SK-N-SH (cell line): ENCODE measurements at regions not wholly inside any gene's neighbourhood (a gene's known extent, or its start where the extent isn't known, plus 50 kb on each side); places are given as distances from the start of the nearest gene placed in this dataset.

Experiments used
- CTCF ChIA-PET: fragments of 300-600, 350-600 bp; formaldehyde crosslinking; extraction: SDS; loops from one replicate; lab custom pipeline; 2021; lab: Yijun Ruan, JAX
- POLR2A ChIA-PET: fragments of 350-600 bp; sonication (Branson Sonifier 250); formaldehyde crosslinking; extraction: SDS; loops from one replicate; lab custom pipeline; 2020; ENCODE audit warnings: antibody characterized with exemption, inconsistent platforms; lab: Yijun Ruan, JAX
- DNase-seq: peaks from one replicate; pipeline ENCODE4 v3.0.0; 2012
- H2AFZ ChIP-seq: fragments of 200-600 bp; sonication (generic); 2 replicates; pipeline ENCODE4 v1.8.1; 2016; ENCODE audit warnings: antibody characterized with exemption, mild to moderate bottlenecking, low read depth
- H3F3A ChIP-seq: fragments of 200-600 bp; sonication (generic); replicated peaks from 2 replicates; pipeline ENCODE3; 2016; ENCODE audit warnings: antibody characterized with exemption, mild to moderate bottlenecking; ENCODE audit not compliant: insufficient read depth
- H3K27ac ChIP-seq, 2 experiments: fragments of 200-500 bp in 1 of 2; fragments of 200-600 bp in 1 of 2; sonication (Bioruptor generic) in 1 of 2; sonication (generic), shearing (Covaris generic) in 1 of 2; 2 replicates each; pipeline versions ENCODE4 v1.5.1 to v1.6.1; 2014 to 2016; ENCODE audit warnings: low read depth in 2 of 2, inconsistent platforms in 1 of 2, low read length in 1 of 2, mild to moderate bottlenecking in 1 of 2, mixed read lengths in 1 of 2
- H3K27me3 ChIP-seq: fragments of 200-600 bp; sonication (generic), shearing (Covaris generic); 2 replicates; pipeline ENCODE4 v1.6.1; 2016; ENCODE audit warnings: mixed run types; ENCODE audit not compliant: insufficient read depth
- H3K36me3 ChIP-seq, 2 experiments: fragments of 200-500 bp in 1 of 2; fragments of 200-600 bp in 1 of 2; sonication (Bioruptor generic) in 1 of 2; sonication (generic) in 1 of 2; replicated peaks in 1 of 2; 2 replicates each; pipeline versions ENCODE3 to v1.5.1; 2014 to 2016; ENCODE audit warnings: low read length in 1 of 2, mild to moderate bottlenecking in 1 of 2; ENCODE audit not compliant: insufficient read depth in 2 of 2, control insufficient read depth in 1 of 2
- H3K4me1 ChIP-seq, 2 experiments: fragments of 200-500 bp in 1 of 2; fragments of 200-600 bp in 1 of 2; sonication (Bioruptor generic) in 1 of 2; sonication (generic), shearing (Covaris generic) in 1 of 2; 2 replicates each; pipeline versions ENCODE4 v1.5.1 to v1.6.1; 2014 to 2016; ENCODE audit warnings: low read depth in 1 of 2, low read length in 1 of 2, mixed run types in 1 of 2; ENCODE audit not compliant: insufficient read depth in 2 of 2, control insufficient read depth in 1 of 2
- H3K4me2 ChIP-seq: fragments of 200-600 bp; sonication (generic), shearing (Covaris generic); 2 replicates; pipeline ENCODE4 v1.6.1; 2017; ENCODE audit warnings: mixed run types
- H3K4me3 ChIP-seq, 2 experiments: fragments of 200-500 bp in 1 of 2; fragments of 200-600 bp in 1 of 2; sonication (Bioruptor generic) in 1 of 2; sonication (generic), shearing (Covaris generic) in 1 of 2; 2 replicates each; pipeline versions ENCODE4 v1.5.1 to v1.8.1; 2014 to 2016; ENCODE audit warnings: low read depth in 2 of 2, inconsistent platforms in 1 of 2, low read length in 1 of 2, mild to moderate bottlenecking in 1 of 2, mixed read lengths in 1 of 2, moderate library complexity in 1 of 2
- H3K79me2 ChIP-seq: fragments of 200-600 bp; sonication (generic); 2 replicates; pipeline ENCODE4 v1.8.1; 2017; ENCODE audit warnings: mild to moderate bottlenecking; ENCODE audit not compliant: insufficient read depth
- H3K9ac ChIP-seq: fragments of 200-600 bp; sonication (generic); 2 replicates; pipeline ENCODE4 v1.6.1; 2017; ENCODE audit warnings: mixed run types
- H3K9me2 ChIP-seq: fragments of 200-600 bp; sonication (generic); 2 replicates; pipeline ENCODE4 v1.6.1; 2017; ENCODE audit warnings: mixed run types
- H3K9me3 ChIP-seq: fragments of 200-600 bp; sonication (generic); 2 replicates; pipeline ENCODE4 v1.6.1; 2017; ENCODE audit warnings: mixed run types, mild to moderate bottlenecking, moderate library complexity
- H4K20me1 ChIP-seq: fragments of 200-600 bp; sonication (generic); 2 replicates; pipeline ENCODE4 v1.6.1; 2017; ENCODE audit warnings: mild to moderate bottlenecking, mixed run types; ENCODE audit not compliant: insufficient read depth
- CHD2 ChIP-seq: fragments of 150-350 bp; IDR thresholded peaks from 2 replicates; pipeline ENCODE4 v1.6.1; 2018; ENCODE audit warnings: low read length; ENCODE audit not compliant: partially characterized antibody
- ELF1 ChIP-seq: IDR thresholded peaks from 2 replicates; pipeline ENCODE4 v1.4.0; 2012
- EZH2phosphoT487 ChIP-seq: fragments of 200-600 bp; sonication (generic); IDR thresholded peaks from 2 replicates; pipeline ENCODE4 v1.6.1; 2017; ENCODE audit warnings: low read depth, mixed run types, mild to moderate bottlenecking, antibody characterized with exemption, moderate library complexity, borderline replicate concordance
- FOSL2 ChIP-seq: IDR thresholded peaks from 2 replicates; pipeline ENCODE4 v1.4.0; 2012; ENCODE audit warnings: low read depth, mild to moderate bottlenecking, moderate library complexity, borderline replicate concordance
- FOXM1 ChIP-seq: IDR thresholded peaks from 2 replicates; pipeline ENCODE4 v1.4.0; 2012; ENCODE audit warnings: low read depth, mild to moderate bottlenecking
- GABPA ChIP-seq: IDR thresholded peaks from 2 replicates; pipeline ENCODE4 v1.4.0; 2012; ENCODE audit warnings: low read depth, mild to moderate bottlenecking
- GATA2 ChIP-seq: sonication (generic); formaldehyde crosslinking; IDR thresholded peaks from 2 replicates; pipeline ENCODE4 v1.5.0; 2020; ENCODE audit warnings: mild to moderate bottlenecking, missing genetic modification reagents
- JUND ChIP-seq: IDR thresholded peaks from 2 replicates; pipeline ENCODE4 v1.4.0; 2012
- NFIC ChIP-seq: IDR thresholded peaks from 2 replicates; pipeline ENCODE4 v1.4.0; 2012; ENCODE audit warnings: borderline replicate concordance
- NRF1 ChIP-seq: IDR thresholded peaks from 2 replicates; pipeline ENCODE4 v1.6.1; 2012; ENCODE audit warnings: low read depth, mild to moderate bottlenecking, low read length
- POLR2AphosphoS5 ChIP-seq: IDR thresholded peaks from 2 replicates; pipeline ENCODE4 v1.6.1; 2012; ENCODE audit warnings: low read depth, low read length
- RAD21 ChIP-seq: IDR thresholded peaks from 2 replicates; pipeline ENCODE4 v1.6.1; 2012; ENCODE audit warnings: mild to moderate bottlenecking, low read length
- RCOR1 ChIP-seq: fragments of 150-350 bp; IDR thresholded peaks from 2 replicates; pipeline ENCODE4 v1.6.1; 2017; ENCODE audit warnings: antibody characterized with exemption, low read length
- RXRA ChIP-seq: IDR thresholded peaks from 2 replicates; pipeline ENCODE4 v1.4.0; 2012; ENCODE audit warnings: low read depth, mild to moderate bottlenecking, borderline replicate concordance
- SIN3A ChIP-seq: IDR thresholded peaks from 2 replicates; pipeline ENCODE4 v1.6.1; 2012; ENCODE audit warnings: low read depth, mild to moderate bottlenecking, low read length, moderate library complexity, borderline replicate concordance
- TAF1 ChIP-seq: IDR thresholded peaks from 2 replicates; pipeline ENCODE4 v1.6.1; 2012; ENCODE audit warnings: low read depth, mild to moderate bottlenecking, low read length, moderate library complexity, borderline replicate concordance
- WGBS: methylation state at CpG from one replicate; pipeline ENCODE4 v1.1.6; 2017; ENCODE audit warnings: low lambda C conversion rate; 5-methylcytosine and 5-hydroxymethylcytosine counted together
- TF ChIP-seq, protein P1 (sequence below): IDR thresholded peaks from 2 replicates; pipeline ENCODE4 v1.4.0; 2012; ENCODE audit warnings: low read depth, borderline replicate concordance
- TF ChIP-seq, protein P2 (sequence below): fragments of 200-600 bp; sonication (generic); IDR thresholded peaks from 2 replicates; pipeline ENCODE4 v1.6.1; 2017; ENCODE audit warnings: antibody characterized with exemption, mild to moderate bottlenecking, moderate library complexity
- TF ChIP-seq, protein P3 (sequence below): IDR thresholded peaks from 2 replicates; pipeline ENCODE4 v1.6.1; 2012; ENCODE audit warnings: mild to moderate bottlenecking, low read depth, low read length, moderate library complexity
- TF ChIP-seq, protein P4 (sequence below): fragments of 150-350 bp; IDR thresholded peaks from 2 replicates; pipeline ENCODE4 v1.6.1; 2016; ENCODE audit warnings: mild to moderate bottlenecking, low read depth, low read length
- TF ChIP-seq, protein P5 (sequence below): IDR thresholded peaks from 2 replicates; pipeline ENCODE4; 2012
- TF ChIP-seq, protein P6 (sequence below): IDR thresholded peaks from 2 replicates; pipeline ENCODE4 v1.4.0; 2012; ENCODE audit warnings: low read depth

DNA sequence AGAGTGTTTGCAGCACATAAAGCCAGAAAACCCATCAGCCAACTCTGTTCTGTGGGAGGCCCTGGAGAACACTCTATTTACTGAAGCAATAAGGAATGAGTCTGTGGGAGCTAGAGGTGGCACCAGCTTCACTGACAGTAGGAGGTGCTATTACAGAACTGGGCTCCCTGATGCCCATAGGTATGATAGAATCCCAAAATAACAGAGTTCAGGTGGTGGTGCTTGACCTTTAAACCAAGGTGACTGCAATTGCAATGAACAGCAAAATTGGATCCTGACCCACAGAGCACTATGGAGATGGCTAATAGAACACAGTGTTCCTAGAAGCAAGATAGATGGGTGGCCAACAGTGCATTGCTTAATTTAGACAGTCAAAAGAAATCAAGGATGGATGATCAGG, 95.4 kb upstream of the RNU6-1 start:
- H4K20me1 ChIP-seq, result no peaks in the 10 kb centered on the region
- CTCF ChIA-PET, result no interaction called here
- peaks cover 0 to 4% of the 10 kb centered on the region in 2 experiments; a peak in 1 of 4 replicates for H3K4me1 ChIP-seq
- H3K79me2 ChIP-seq, result no peaks in the 10 kb centered on the region
- DNase-seq, result no peak
- TF ChIP-seq, protein P1, sequence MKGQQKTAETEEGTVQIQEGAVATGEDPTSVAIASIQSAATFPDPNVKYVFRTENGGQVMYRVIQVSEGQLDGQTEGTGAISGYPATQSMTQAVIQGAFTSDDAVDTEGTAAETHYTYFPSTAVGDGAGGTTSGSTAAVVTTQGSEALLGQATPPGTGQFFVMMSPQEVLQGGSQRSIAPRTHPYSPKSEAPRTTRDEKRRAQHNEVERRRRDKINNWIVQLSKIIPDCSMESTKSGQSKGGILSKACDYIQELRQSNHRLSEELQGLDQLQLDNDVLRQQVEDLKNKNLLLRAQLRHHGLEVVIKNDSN, result no peak
- TF ChIP-seq CHD2, result no peak
- TF ChIP-seq, protein P2, sequence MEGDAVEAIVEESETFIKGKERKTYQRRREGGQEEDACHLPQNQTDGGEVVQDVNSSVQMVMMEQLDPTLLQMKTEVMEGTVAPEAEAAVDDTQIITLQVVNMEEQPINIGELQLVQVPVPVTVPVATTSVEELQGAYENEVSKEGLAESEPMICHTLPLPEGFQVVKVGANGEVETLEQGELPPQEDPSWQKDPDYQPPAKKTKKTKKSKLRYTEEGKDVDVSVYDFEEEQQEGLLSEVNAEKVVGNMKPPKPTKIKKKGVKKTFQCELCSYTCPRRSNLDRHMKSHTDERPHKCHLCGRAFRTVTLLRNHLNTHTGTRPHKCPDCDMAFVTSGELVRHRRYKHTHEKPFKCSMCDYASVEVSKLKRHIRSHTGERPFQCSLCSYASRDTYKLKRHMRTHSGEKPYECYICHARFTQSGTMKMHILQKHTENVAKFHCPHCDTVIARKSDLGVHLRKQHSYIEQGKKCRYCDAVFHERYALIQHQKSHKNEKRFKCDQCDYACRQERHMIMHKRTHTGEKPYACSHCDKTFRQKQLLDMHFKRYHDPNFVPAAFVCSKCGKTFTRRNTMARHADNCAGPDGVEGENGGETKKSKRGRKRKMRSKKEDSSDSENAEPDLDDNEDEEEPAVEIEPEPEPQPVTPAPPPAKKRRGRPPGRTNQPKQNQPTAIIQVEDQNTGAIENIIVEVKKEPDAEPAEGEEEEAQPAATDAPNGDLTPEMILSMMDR, result no peak
- TF ChIP-seq POLR2AphosphoS5, result no peak
- TF ChIP-seq RCOR1, result no peak
- TF ChIP-seq ELF1, result no peak
- H3K36me3 ChIP-seq, result no peaks in the 10 kb centered on the region
- no peaks in the 10 kb centered on the region for H3K9me3 ChIP-seq
- H2AFZ ChIP-seq, result no peak overlapping the region
- POLR2A ChIA-PET, result no interaction called here
- no peaks in the 10 kb centered on the region for H3F3A ChIP-seq
- no peak overlapping the region for H3K4me2 ChIP-seq
- H3K9me2 ChIP-seq, result no peaks in the 10 kb centered on the region
- H3K27ac ChIP-seq, result no peak overlapping the region
- no peak overlapping the region for H3K4me3 ChIP-seq
- H3K9ac ChIP-seq, result no peak overlapping the region
- no peaks in the 10 kb centered on the region for H3K27me3 ChIP-seq

DNA sequence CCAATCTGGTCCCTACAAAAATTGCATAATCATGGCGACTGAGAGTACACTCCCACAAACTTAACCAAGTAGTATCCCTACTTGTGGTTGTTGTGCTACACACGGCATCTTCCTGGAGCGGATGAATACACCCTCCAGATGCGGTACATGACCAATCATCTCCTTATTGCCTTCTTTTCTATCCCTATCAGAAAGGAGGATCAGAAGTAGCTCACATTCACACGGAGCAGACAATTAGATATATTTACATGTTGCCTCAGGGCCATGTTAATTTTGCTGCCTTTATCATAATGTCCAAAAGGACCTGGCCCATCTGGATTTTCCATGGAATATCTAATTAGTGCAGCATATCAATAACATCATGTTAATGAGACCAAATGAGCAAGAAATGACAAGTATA, 96.4 kb upstream of the RNU6-1 start:
- 66% methylated on average over 5 of the region's 5 CpGs for WGBS
- Histone ChIP-seq H3K27ac (no peak overlapping the region), H2AFZ (no peak overlapping the region), H3K4me1 (peaks cover 0 to 4% of the 10 kb centered on the region in 2 experiments; a peak in 1 of 4 replicates), H3K9ac (no peak overlapping the region), H4K20me1 (no peaks in the 10 kb centered on the region), H3F3A (no peaks in the 10 kb centered on the region), H3K4me3 (no peak overlapping the region), H3K9me2 (no peaks in the 10 kb centered on the region), H3K36me3 (no peaks in the 10 kb centered on the region), H3K27me3 (no peaks in the 10 kb centered on the region), H3K4me2 (no peak overlapping the region), H3K79me2 (no peaks in the 10 kb centered on the region), H3K9me3 (no peaks in the 10 kb centered on the region)
- POLR2A ChIA-PET, result no interaction called here
- no peak for DNase-seq
- CTCF ChIA-PET, result no interaction called here
- TF ChIP-seq GABPA, result no peak
- TF ChIP-seq EZH2phosphoT487, result no peak
- TF ChIP-seq GATA2 (CRISPR knock-in tag), result no peak
- TF ChIP-seq, protein P3, sequence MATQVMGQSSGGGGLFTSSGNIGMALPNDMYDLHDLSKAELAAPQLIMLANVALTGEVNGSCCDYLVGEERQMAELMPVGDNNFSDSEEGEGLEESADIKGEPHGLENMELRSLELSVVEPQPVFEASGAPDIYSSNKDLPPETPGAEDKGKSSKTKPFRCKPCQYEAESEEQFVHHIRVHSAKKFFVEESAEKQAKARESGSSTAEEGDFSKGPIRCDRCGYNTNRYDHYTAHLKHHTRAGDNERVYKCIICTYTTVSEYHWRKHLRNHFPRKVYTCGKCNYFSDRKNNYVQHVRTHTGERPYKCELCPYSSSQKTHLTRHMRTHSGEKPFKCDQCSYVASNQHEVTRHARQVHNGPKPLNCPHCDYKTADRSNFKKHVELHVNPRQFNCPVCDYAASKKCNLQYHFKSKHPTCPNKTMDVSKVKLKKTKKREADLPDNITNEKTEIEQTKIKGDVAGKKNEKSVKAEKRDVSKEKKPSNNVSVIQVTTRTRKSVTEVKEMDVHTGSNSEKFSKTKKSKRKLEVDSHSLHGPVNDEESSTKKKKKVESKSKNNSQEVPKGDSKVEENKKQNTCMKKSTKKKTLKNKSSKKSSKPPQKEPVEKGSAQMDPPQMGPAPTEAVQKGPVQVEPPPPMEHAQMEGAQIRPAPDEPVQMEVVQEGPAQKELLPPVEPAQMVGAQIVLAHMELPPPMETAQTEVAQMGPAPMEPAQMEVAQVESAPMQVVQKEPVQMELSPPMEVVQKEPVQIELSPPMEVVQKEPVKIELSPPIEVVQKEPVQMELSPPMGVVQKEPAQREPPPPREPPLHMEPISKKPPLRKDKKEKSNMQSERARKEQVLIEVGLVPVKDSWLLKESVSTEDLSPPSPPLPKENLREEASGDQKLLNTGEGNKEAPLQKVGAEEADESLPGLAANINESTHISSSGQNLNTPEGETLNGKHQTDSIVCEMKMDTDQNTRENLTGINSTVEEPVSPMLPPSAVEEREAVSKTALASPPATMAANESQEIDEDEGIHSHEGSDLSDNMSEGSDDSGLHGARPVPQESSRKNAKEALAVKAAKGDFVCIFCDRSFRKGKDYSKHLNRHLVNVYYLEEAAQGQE, result no peak
- TF ChIP-seq SIN3A, result no peak
- no peak for TF ChIP-seq NFIC
- no peak for TF ChIP-seq RCOR1
- TF ChIP-seq, protein P4, sequence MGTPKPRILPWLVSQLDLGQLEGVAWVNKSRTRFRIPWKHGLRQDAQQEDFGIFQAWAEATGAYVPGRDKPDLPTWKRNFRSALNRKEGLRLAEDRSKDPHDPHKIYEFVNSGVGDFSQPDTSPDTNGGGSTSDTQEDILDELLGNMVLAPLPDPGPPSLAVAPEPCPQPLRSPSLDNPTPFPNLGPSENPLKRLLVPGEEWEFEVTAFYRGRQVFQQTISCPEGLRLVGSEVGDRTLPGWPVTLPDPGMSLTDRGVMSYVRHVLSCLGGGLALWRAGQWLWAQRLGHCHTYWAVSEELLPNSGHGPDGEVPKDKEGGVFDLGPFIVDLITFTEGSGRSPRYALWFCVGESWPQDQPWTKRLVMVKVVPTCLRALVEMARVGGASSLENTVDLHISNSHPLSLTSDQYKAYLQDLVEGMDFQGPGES, result no peak
- TF ChIP-seq TAF1, result no peak
- TF ChIP-seq POLR2AphosphoS5, result no peak
- TF ChIP-seq, protein P5, sequence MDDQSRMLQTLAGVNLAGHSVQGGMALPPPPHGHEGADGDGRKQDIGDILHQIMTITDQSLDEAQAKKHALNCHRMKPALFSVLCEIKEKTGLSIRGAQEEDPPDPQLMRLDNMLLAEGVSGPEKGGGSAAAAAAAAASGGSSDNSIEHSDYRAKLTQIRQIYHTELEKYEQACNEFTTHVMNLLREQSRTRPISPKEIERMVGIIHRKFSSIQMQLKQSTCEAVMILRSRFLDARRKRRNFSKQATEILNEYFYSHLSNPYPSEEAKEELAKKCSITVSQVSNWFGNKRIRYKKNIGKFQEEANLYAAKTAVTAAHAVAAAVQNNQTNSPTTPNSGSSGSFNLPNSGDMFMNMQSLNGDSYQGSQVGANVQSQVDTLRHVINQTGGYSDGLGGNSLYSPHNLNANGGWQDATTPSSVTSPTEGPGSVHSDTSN, result no peak
- TF ChIP-seq, protein P6, sequence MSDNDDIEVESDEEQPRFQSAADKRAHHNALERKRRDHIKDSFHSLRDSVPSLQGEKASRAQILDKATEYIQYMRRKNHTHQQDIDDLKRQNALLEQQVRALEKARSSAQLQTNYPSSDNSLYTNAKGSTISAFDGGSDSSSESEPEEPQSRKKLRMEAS, result no peak
- no peak for TF ChIP-seq RAD21
- no peak for TF ChIP-seq RXRA
- no peak for TF ChIP-seq JUND
- TF ChIP-seq FOXM1, result no peak
- TF ChIP-seq NRF1, result no peak
- TF ChIP-seq FOSL2, result no peak
